ENCODE measurements at regions not wholly inside any gene's neighbourhood (a gene's known extent, or its start where the extent isn't known, plus 50 kb on each side); places are given as distances from the start of the nearest gene placed in this dataset.
"Not testable (repeated sequence)": the region's sequence is repeated elsewhere in the genome, so short reads cannot be mapped to it uniquely, and the experiment has no call there.

DNA sequence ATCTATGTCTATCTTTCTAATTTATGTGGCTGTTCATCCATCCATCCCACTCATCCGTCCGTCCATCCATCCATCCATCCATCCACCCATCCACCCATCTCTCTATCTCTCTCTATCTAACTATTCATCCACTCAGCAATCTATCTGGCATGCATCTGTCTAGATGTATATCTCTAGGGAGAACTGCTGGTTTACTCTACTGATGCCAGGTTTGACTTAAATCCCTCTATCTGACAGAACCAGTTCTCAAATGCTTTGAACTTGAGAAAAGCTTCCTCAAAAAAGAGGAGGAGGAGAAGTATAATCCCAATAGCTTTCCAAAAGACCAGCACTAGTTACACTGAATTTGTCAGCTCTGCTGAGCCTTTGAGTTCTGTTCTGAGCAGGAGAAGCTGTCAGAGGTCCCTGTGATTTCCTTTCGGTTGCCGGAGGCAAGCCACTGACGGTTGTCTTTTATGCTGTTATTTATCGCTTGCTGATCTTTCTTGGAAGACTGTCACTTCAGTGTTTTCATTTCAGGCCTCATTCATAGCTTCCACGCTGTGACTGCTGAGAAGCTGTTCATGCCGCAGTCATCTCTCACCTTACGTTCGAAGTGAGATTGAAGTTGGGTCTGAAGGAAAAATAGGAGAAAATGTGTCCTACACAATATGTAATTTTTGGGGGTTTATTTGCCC, 129.4 kb upstream of the UXS1 start:
- Histone ChIP-seq H4K20me1 (ENCODE audit: insufficient read depth, low read length) (no peaks in the 10 kb centered on the region), H3K9me3 (ENCODE audit: insufficient read depth, low read length) (no peaks in the 10 kb centered on the region), H3K4me1 (ENCODE audit: low read length) (no peaks in the 10 kb centered on the region), H3K36me3 (replicated peaks; ENCODE audit: low read depth, low read length) (no peaks in the 10 kb centered on the region), H3K27ac (ENCODE audit: low read length) (no peak overlapping the region), H3K79me2 (ENCODE audit: low read length) (no peaks in the 10 kb centered on the region), H3K9ac (ENCODE audit: low read length) (no peak overlapping the region), H3K27me3 (ENCODE audit: low read depth, low read length) (no peaks in the 10 kb centered on the region), H2AFZ (ENCODE audit: low read depth, low read length) (no peak overlapping the region), H3K4me3 (ENCODE audit: low read length) (no peak overlapping the region), H3K4me2 (ENCODE audit: low read length) (no peak overlapping the region)
- TF ChIP-seq CTCF (IDR thresholded peaks at IDR 0.05; ENCODE audit: low read depth, low read length) (no peak), EZH2phosphoT487 (IDR thresholded peaks at IDR 0.05; ENCODE audit: low read depth) (no peak)

GRCh38 chr2:106322281-106322680, 128.2 kb upstream of the UXS1 start:
- Histone ChIP-seq H3K9ac (ENCODE audit: low read length) (no peak overlapping the region), H3K9me3 (ENCODE audit: insufficient read depth, low read length) (no peaks in the 10 kb centered on the region), H3K4me2 (ENCODE audit: low read length) (no peak overlapping the region), H3K4me1 (ENCODE audit: low read length) (no peaks in the 10 kb centered on the region), H3K4me3 (ENCODE audit: low read length) (no peak overlapping the region), H3K79me2 (ENCODE audit: low read length) (no peaks in the 10 kb centered on the region), H3K36me3 (replicated peaks; ENCODE audit: low read depth, low read length) (no peaks in the 10 kb centered on the region), H3K27me3 (ENCODE audit: low read depth, low read length) (no peaks in the 10 kb centered on the region), H2AFZ (ENCODE audit: low read depth, low read length) (no peak overlapping the region), H4K20me1 (ENCODE audit: insufficient read depth, low read length) (no peaks in the 10 kb centered on the region), H3K27ac (ENCODE audit: low read length) (no peak overlapping the region)
- TF ChIP-seq EZH2phosphoT487 (IDR thresholded peaks at IDR 0.05; ENCODE audit: low read depth) (no peak), CTCF (IDR thresholded peaks at IDR 0.05; ENCODE audit: low read depth, low read length) (no peak)

DNA sequence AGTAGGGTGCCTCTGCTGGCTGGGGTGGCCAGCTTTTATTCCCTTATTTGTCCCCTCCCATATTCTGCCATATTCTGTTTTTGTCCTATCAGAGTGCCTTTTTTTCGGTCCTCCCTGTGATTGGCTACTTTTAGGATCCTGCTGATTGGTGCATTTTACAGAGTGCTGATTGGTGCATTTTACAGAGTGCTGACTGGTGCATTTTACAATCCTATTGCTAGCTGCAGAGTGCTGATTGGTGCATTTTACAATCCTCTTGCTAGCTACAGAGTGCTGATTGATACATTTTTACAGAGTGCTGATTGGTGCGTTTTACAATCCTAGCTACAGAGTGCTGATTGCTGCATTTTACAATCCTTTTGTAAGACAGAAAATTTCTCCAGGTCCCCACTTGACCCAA, 126.3 kb upstream of the UXS1 start:
- not testable (repeated sequence) for H4K20me1 ChIP-seq (ENCODE audit: insufficient read depth, low read length); H3K36me3 ChIP-seq (replicated peaks; ENCODE audit: low read depth, low read length); H3K9me3 ChIP-seq (ENCODE audit: insufficient read depth, low read length); H3K4me1 ChIP-seq (ENCODE audit: low read length); H3K4me3 ChIP-seq (ENCODE audit: low read length); H3K27me3 ChIP-seq (ENCODE audit: low read depth, low read length); H3K4me2 ChIP-seq (ENCODE audit: low read length); H3K27ac ChIP-seq (ENCODE audit: low read length); H3K9ac ChIP-seq (ENCODE audit: low read length); H2AFZ ChIP-seq (ENCODE audit: low read depth, low read length); H3K79me2 ChIP-seq (ENCODE audit: low read length)

DNA sequence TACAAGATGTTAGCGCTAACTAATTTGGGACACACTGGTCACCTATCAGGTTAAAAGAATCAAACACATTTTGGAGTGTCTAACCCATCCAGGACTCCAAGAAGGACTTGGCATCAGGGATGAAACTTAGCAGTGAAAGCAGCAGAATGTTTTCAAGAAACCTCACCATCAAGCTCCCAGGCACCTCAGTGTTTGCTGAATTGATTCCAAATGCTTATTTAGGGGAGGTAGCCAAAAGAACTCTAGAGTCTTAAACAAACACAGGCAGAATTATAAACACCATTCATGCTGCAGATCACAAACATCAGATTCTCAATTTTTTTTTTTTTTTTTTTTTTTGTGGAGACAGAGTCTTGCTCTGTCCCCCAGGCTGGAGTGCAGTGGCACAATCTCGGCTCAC, 122.8 kb upstream of the UXS1 start:
- TF ChIP-seq EZH2phosphoT487 (IDR thresholded peaks at IDR 0.05; ENCODE audit: low read depth) (no peak), CTCF (IDR thresholded peaks at IDR 0.05; ENCODE audit: low read depth, low read length) (no peak)
- H2AFZ ChIP-seq (ENCODE audit: low read depth, low read length), result no peak overlapping the region
- no peaks in the 10 kb centered on the region for H4K20me1 ChIP-seq (ENCODE audit: insufficient read depth, low read length)
- no peaks in the 10 kb centered on the region for H3K27me3 ChIP-seq (ENCODE audit: low read depth, low read length)
- no peaks in the 10 kb centered on the region for H3K9me3 ChIP-seq (ENCODE audit: insufficient read depth, low read length)
- no peaks in the 10 kb centered on the region for H3K36me3 ChIP-seq (replicated peaks; ENCODE audit: low read depth, low read length)
- no peaks in the 10 kb centered on the region for H3K79me2 ChIP-seq (ENCODE audit: low read length)
- no peaks in the 10 kb centered on the region for H3K4me1 ChIP-seq (ENCODE audit: low read length)
- no peak overlapping the region for H3K4me3 ChIP-seq (ENCODE audit: low read length)
- H3K27ac ChIP-seq (ENCODE audit: low read length), result no peak overlapping the region
- H3K9ac ChIP-seq (ENCODE audit: low read length), result no peak overlapping the region
- no peak overlapping the region for H3K4me2 ChIP-seq (ENCODE audit: low read length)
